Nephron (organoid): ENCODE measurements at regions not wholly inside any gene's neighbourhood (a gene's known extent, or its start where the extent isn't known, plus 50 kb on each side); places are given as distances from the start of the nearest gene placed in this dataset.

ENCODE experiments used
- H3K27ac Mint-ChIP-seq, 3 experiments: 2 replicates each; pipeline ENCODE4 v1.8.0; 2020; ENCODE audit warnings: mixed read lengths in 3 of 3, mild to moderate bottlenecking in 2 of 3, moderate library complexity in 1 of 3
- H3K27me3 Mint-ChIP-seq: 2 replicates; pipeline ENCODE4 v1.8.0; 2021; ENCODE audit warnings: low read depth, mild to moderate bottlenecking, moderate library complexity, mixed read lengths
- H3K36me3 Mint-ChIP-seq: 2 replicates; pipeline ENCODE4 v1.8.0; 2020; ENCODE audit warnings: low read depth, mixed read lengths
- H3K4me1 Mint-ChIP-seq: 2 replicates; pipeline ENCODE4 v1.8.0; 2020; ENCODE audit warnings: mixed read lengths
- H3K4me3 Mint-ChIP-seq, 3 experiments: 2 replicates each; pipeline ENCODE4 v1.8.0; 2020; ENCODE audit warnings: mild to moderate bottlenecking in 3 of 3, mixed read lengths in 3 of 3, moderate library complexity in 2 of 3
- H3K9me3 Mint-ChIP-seq: 2 replicates; pipeline ENCODE4 v1.8.0; 2020; ENCODE audit warnings: mixed read lengths
- TF ChIP-seq, protein P1 (sequence below), 3 experiments: fragments of 200-600 bp; sonication (generic); IDR thresholded peaks; one replicate each; pipeline ENCODE4 v1.5.0; 2021; ENCODE audit warnings: antibody characterized with exemption in 3 of 3; ENCODE audit not compliant: unreplicated experiment in 3 of 3

DNA sequence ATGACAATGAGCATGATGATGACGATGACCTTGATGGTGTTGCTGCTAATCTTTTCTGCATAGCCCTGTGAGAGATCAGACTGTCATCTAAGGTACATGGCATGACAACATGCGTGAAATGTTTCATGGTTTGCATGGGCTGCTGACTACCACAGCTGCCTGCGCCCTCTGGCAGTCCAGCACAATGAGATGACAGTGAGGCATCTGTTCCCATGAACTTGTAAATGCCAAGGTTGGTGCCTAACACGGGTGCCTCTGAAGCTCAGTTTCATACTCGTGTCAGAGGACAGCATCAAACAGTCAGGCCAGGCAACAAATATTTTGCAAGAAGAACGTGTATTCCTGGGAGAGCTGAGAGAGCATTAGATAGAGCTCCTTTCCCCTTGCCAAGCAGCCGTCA lies 122.0 kb upstream of the PRKCQ start:
- H3K4me3 Mint-ChIP-seq = no peak overlapping the region
- TF ChIP-seq, protein P1, sequence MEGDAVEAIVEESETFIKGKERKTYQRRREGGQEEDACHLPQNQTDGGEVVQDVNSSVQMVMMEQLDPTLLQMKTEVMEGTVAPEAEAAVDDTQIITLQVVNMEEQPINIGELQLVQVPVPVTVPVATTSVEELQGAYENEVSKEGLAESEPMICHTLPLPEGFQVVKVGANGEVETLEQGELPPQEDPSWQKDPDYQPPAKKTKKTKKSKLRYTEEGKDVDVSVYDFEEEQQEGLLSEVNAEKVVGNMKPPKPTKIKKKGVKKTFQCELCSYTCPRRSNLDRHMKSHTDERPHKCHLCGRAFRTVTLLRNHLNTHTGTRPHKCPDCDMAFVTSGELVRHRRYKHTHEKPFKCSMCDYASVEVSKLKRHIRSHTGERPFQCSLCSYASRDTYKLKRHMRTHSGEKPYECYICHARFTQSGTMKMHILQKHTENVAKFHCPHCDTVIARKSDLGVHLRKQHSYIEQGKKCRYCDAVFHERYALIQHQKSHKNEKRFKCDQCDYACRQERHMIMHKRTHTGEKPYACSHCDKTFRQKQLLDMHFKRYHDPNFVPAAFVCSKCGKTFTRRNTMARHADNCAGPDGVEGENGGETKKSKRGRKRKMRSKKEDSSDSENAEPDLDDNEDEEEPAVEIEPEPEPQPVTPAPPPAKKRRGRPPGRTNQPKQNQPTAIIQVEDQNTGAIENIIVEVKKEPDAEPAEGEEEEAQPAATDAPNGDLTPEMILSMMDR (IDR thresholded peaks at IDR 0.05; ENCODE audit: unreplicated experiment in 3 of 3) = no peak
- no peak overlapping the region for H3K27ac Mint-ChIP-seq
- no peaks in the 10 kb centered on the region for H3K9me3 Mint-ChIP-seq
- H3K27me3 Mint-ChIP-seq = peaks cover 12% of the 10 kb centered on the region
- H3K36me3 Mint-ChIP-seq = no peaks in the 10 kb centered on the region
- no peaks in the 10 kb centered on the region for H3K4me1 Mint-ChIP-seq

DNA sequence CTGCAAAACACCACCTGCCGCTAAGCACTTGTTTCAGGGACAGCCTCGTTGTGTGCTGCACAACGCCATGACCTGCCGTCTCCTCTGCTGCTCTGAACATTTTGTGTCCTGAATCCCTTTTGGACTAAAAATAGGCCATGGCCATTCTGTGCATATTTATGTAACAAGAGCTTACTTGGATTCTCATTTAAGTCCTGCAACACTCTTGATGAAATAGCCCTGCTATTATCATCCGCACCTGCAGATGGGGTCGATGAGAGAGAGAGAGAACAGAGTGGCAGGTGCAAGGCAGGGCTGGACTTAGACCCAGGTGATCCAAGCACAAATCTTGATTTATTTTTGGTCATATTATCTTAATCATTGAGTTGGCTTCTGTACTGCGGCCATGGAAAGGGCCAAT lies 121.2 kb upstream of the PRKCQ start:
- no peaks in the 10 kb centered on the region for H3K4me1 Mint-ChIP-seq
- TF ChIP-seq, protein P1 (IDR thresholded peaks at IDR 0.05; ENCODE audit: unreplicated experiment in 3 of 3) = no peak
- peaks cover 6% of the 10 kb centered on the region for H3K27me3 Mint-ChIP-seq
- H3K27ac Mint-ChIP-seq = no peak overlapping the region
- H3K9me3 Mint-ChIP-seq = no peaks in the 10 kb centered on the region
- H3K36me3 Mint-ChIP-seq = no peaks in the 10 kb centered on the region
- no peak overlapping the region for H3K4me3 Mint-ChIP-seq

DNA sequence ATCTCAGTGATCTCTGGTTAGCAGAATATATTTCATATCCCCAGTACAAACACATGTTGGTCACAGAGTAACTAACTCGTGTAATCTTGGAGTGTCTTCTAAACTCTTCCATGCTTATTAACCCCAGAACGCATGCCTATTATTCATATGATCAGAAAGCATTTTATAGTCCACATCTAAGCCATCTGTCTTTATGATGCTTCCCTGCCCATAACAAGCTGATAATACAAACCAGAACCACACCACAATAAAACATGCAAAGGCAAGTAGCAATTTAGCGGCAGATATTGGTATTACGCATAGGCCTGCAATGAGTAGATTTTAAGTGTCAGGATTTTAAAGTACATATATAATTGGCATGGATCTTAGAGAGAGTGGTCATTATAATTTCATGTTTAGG lies 120.0 kb upstream of the PRKCQ start:
- TF ChIP-seq, protein P1 (IDR thresholded peaks at IDR 0.05; ENCODE audit: unreplicated experiment in 3 of 3) = no peak
- H3K9me3 Mint-ChIP-seq = no peaks in the 10 kb centered on the region
- peaks cover 10% of the 10 kb centered on the region for H3K27me3 Mint-ChIP-seq
- H3K4me3 Mint-ChIP-seq = no peak overlapping the region
- no peaks in the 10 kb centered on the region for H3K4me1 Mint-ChIP-seq
- no peaks in the 10 kb centered on the region for H3K36me3 Mint-ChIP-seq
- H3K27ac Mint-ChIP-seq = no peak overlapping the region

DNA sequence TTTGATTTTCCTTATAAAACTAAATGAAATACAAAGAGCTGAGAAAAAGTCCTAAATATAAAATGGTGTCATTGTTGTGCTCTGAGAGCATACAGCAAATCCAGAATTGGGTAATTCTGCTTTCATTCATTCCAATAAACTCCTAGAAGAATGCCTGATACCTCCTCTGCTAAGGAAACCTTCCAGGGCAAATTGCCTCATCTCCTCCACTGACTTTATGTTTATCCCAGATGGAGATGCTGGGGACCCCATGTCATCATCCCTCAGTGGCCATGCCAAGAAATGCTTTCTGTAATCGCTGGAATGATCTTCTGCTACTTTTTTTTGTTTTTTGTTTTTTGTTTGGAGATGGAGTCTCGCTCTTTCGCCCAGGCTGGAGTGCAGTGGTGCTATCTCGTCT lies 119.3 kb upstream of the PRKCQ start:
- peaks cover 10% of the 10 kb centered on the region for H3K27me3 Mint-ChIP-seq
- no peaks in the 10 kb centered on the region for H3K9me3 Mint-ChIP-seq
- H3K36me3 Mint-ChIP-seq = no peaks in the 10 kb centered on the region
- no peak overlapping the region for H3K4me3 Mint-ChIP-seq
- no peak overlapping the region for H3K27ac Mint-ChIP-seq
- TF ChIP-seq, protein P1 (IDR thresholded peaks at IDR 0.05; ENCODE audit: unreplicated experiment in 3 of 3) = no peak
- H3K4me1 Mint-ChIP-seq = no peaks in the 10 kb centered on the region

DNA sequence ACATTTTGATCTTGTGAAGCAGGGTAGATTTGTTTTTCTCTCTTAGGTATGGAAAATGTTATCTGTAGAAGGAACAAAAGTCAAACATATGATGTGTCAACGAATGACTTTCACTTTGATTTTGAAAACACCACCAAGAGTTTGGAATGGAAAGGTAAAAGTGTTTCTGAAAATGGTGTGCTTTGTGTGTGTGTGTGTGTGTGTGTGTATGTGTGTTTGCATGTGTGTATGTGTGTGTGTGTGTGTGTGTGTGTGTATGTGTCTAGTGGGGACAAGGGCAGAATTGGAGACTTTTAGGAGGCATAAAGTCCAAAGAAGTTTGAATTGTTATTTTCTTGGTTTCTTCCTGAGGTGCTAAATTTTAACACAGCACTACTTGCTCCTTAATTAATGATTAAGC lies 115.4 kb upstream of the PRKCQ start:
- Mint-ChIP-seq H3K4me1 (no peaks in the 10 kb centered on the region), H3K27me3 (peaks cover 20% of the 10 kb centered on the region), H3K36me3 (no peaks in the 10 kb centered on the region), H3K9me3 (no peaks in the 10 kb centered on the region), H3K4me3 (no peak overlapping the region), H3K27ac (no peak overlapping the region)
- TF ChIP-seq, protein P1 (IDR thresholded peaks at IDR 0.05; ENCODE audit: unreplicated experiment in 3 of 3) = no peak

DNA sequence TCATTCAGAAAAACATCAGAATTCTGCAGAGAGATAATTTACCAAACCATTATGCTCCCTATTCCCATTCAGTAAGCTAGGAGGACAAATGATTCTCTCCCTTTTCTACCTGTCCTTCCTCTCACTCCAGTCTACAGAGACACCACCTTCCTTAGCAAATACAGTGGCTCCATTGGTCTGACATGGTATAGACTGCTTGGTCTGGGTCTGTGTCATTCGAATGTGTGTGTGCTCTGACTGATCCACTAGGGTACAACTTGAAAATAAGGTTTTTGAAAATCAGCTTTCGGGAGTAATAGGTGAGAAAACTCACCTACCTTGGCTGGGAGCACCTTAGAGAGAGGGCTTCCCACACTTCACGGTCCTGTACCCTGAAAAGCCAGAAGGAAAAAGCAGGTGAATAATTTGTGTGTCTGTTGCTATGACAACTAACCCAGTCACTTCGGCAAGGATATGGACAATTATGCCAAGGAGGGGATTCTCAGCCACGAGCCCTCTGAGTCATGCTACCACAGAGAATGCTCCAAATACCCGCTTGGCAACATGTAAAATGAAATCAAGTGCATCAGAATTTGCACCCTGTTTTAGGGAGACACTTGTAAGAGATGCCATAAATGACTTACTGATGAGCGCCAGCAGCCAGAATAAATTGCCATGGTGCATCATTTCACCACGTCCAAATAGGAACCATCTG lies 114.5 kb upstream of the PRKCQ start:
- TF ChIP-seq, protein P1 (IDR thresholded peaks at IDR 0.05; ENCODE audit: unreplicated experiment in 3 of 3) = no peak
- Mint-ChIP-seq H3K36me3 (no peaks in the 10 kb centered on the region), H3K9me3 (no peaks in the 10 kb centered on the region), H3K4me1 (no peaks in the 10 kb centered on the region), H3K27ac (no peak overlapping the region), H3K4me3 (no peak overlapping the region), H3K27me3 (peaks cover 22% of the 10 kb centered on the region)
